ENCODE measurements at regions not wholly inside any gene's neighbourhood (a gene's known extent, or its start where the extent isn't known, plus 50 kb on each side); places are given as distances from the start of the nearest gene placed in this dataset.

DNA sequence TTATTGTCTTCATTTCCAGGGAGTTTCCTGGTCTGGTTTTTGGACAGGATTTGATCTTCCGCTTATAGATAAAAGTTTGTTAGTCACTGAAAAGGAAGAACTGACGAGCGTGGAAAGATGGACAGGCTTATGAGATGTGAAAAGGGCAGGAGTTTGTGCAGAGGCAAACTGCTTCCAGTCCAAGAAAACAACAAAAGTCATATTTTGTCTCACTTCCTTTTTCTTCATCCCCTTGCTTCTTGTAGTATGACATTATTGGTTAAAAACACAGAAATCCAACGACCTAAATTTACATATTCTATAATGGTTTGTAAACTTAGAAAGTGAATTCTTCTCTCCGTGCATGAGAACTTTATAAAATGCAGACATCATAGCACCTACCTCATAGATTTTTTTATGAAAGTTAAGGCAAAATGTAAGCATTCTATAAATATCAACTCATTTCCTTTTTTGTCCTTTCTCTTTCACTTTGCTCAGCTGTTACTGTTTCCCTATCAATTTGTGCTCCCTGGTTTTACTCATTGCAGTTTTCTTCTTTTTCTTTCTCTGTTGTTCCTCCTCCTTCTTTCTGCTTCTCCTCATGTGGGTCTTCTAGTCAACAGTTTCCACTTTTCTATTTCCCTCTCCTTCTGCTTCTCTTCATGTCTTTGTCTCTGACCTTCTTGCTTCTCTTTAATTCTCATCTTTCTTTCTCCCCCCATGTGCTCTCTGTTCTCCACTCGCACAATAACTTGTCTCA, 370.2 kb downstream of the ARL4A start:
- SMC1A ChIA-PET (ENCODE audit: uncharacterized antibody, unreplicated experiment): no interaction called here
- CTCF ChIA-PET: no interaction called here
- RAD21 ChIA-PET (ENCODE audit: unreplicated experiment): no interaction called here
- BruUV-seq (replicated peaks): no TSS peak
- Histone ChIP-seq H3K4me2 (ENCODE audit: control insufficient read depth, insufficient read depth) (peak overlapping the region; percentile 71), H3K27ac (ENCODE audit: control insufficient read depth, insufficient read depth) (no peak overlapping the region), H3K27me3 (replicated peaks in 1 of 2; ENCODE audit: control insufficient read depth in 2 of 2, insufficient read depth in 2 of 2, low read length in 1 of 2) (no peaks in the 10 kb centered on the region), H3K9ac (ENCODE audit: control insufficient read depth, insufficient read depth, low read length) (no peak overlapping the region), H3K36me3 (ENCODE audit: control insufficient read depth in 2 of 2, insufficient read depth in 2 of 2, low read length in 1 of 2) (no peaks in the 10 kb centered on the region), H3K9me3 (replicated peaks; ENCODE audit: control insufficient read depth, insufficient read depth, low read length) (no peaks in the 10 kb centered on the region), H4K20me1 (ENCODE audit: control insufficient read depth, insufficient read depth) (no peaks in the 10 kb centered on the region), H3K4me3 (0 out of 2 replicates have a peak overlapping the region, but pooled peaks have one; percentile 42), H2AFZ (ENCODE audit: control insufficient read depth, low read depth, low read length) (peak overlapping the region; percentile 76), H3K79me2 (ENCODE audit: control insufficient read depth, insufficient read depth, low read length) (no peaks in the 10 kb centered on the region), H3K4me1 (ENCODE audit: control insufficient read depth, insufficient read depth, low read length) (peaks cover 4% of the 10 kb centered on the region; the same call in 1 of the 2 replicates)
- POLR2A ChIA-PET: no interaction called here
- in situ Hi-C loops (cut with MboI): no loop called here
- DNase-seq (ENCODE audit: low read depth, low spot score): peak; percentile 13
- ATAC-seq: peak; percentile 93
- FAIRE-seq: peak; percentile 93
- 22% methylated on average over 6 of the region's 6 CpGs for WGBS (ENCODE audit: insufficient coverage, insufficient replicate concordance, low lambda C conversion rate, missing lambda C conversion rate)
- intact Hi-C loops (cut with micrococcal nuclease; ENCODE audit: unreplicated experiment): no loop called here
- TF ChIP-seq PAX5 (IDR thresholded peaks at IDR 0.05; ENCODE audit: borderline replicate concordance, low read depth, low read length) (no peak), MEF2A (IDR thresholded peaks at IDR 0.05; ENCODE audit: insufficient read depth, low read depth, low read length) (0 out of 2 replicates have a peak, but pooled peaks have one; percentile 64), GATAD2B (conservative IDR thresholded peaks at IDR 0.05; ENCODE audit: low read depth) (no peak), NFYB (IDR thresholded peaks at IDR 0.05; ENCODE audit: insufficient read depth, low read depth, low read length) (no peak), ATF7 (IDR thresholded peaks at IDR 0.05; ENCODE audit: low read depth) (peak; percentile 48; the same call in 1 of the 2 replicates), STAT1 (conservative IDR thresholded peaks at IDR 0.05) (no peak), HDGF (IDR thresholded peaks at IDR 0.05) (no peak), EZH2 (IDR thresholded peaks at IDR 0.05; ENCODE audit: borderline replicate concordance, control insufficient read depth, low read depth, low read length) (no peak), MEF2B (IDR thresholded peaks at IDR 0.05; ENCODE audit: partially characterized antibody, poor library complexity, severe bottlenecking) (peak; percentile 55), ZNF207 (IDR thresholded peaks at IDR 0.05; ENCODE audit: borderline replicate concordance) (no peak), ZSCAN29 (IDR thresholded peaks at IDR 0.05) (no peak), ESRRA (IDR thresholded peaks at IDR 0.05; ENCODE audit: low read length) (no peak), JUND (IDR thresholded peaks at IDR 0.05; ENCODE audit: low read depth, low read length) (no peak), NFIC (IDR thresholded peaks at IDR 0.05; ENCODE audit: low read depth, low read length) (peak; percentile 35; the same call in 1 of the 2 replicates), SPI1 (IDR thresholded peaks at IDR 0.05; ENCODE audit: borderline replicate concordance, insufficient read depth, low read depth, low read length) (peak; percentile 91)
- TF ChIP-seq, protein P1, sequence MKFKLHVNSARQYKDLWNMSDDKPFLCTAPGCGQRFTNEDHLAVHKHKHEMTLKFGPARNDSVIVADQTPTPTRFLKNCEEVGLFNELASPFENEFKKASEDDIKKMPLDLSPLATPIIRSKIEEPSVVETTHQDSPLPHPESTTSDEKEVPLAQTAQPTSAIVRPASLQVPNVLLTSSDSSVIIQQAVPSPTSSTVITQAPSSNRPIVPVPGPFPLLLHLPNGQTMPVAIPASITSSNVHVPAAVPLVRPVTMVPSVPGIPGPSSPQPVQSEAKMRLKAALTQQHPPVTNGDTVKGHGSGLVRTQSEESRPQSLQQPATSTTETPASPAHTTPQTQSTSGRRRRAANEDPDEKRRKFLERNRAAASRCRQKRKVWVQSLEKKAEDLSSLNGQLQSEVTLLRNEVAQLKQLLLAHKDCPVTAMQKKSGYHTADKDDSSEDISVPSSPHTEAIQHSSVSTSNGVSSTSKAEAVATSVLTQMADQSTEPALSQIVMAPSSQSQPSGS (IDR thresholded peaks at IDR 0.05; ENCODE audit: low read length): 0 out of 2 replicates have a peak, but pooled peaks have one; percentile 17
- TF ChIP-seq, protein P2, sequence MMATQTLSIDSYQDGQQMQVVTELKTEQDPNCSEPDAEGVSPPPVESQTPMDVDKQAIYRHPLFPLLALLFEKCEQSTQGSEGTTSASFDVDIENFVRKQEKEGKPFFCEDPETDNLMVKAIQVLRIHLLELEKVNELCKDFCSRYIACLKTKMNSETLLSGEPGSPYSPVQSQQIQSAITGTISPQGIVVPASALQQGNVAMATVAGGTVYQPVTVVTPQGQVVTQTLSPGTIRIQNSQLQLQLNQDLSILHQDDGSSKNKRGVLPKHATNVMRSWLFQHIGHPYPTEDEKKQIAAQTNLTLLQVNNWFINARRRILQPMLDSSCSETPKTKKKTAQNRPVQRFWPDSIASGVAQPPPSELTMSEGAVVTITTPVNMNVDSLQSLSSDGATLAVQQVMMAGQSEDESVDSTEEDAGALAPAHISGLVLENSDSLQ (IDR thresholded peaks at IDR 0.05): peak; percentile 44; the same call in 1 of the 2 replicates
- TF ChIP-seq, protein P3, sequence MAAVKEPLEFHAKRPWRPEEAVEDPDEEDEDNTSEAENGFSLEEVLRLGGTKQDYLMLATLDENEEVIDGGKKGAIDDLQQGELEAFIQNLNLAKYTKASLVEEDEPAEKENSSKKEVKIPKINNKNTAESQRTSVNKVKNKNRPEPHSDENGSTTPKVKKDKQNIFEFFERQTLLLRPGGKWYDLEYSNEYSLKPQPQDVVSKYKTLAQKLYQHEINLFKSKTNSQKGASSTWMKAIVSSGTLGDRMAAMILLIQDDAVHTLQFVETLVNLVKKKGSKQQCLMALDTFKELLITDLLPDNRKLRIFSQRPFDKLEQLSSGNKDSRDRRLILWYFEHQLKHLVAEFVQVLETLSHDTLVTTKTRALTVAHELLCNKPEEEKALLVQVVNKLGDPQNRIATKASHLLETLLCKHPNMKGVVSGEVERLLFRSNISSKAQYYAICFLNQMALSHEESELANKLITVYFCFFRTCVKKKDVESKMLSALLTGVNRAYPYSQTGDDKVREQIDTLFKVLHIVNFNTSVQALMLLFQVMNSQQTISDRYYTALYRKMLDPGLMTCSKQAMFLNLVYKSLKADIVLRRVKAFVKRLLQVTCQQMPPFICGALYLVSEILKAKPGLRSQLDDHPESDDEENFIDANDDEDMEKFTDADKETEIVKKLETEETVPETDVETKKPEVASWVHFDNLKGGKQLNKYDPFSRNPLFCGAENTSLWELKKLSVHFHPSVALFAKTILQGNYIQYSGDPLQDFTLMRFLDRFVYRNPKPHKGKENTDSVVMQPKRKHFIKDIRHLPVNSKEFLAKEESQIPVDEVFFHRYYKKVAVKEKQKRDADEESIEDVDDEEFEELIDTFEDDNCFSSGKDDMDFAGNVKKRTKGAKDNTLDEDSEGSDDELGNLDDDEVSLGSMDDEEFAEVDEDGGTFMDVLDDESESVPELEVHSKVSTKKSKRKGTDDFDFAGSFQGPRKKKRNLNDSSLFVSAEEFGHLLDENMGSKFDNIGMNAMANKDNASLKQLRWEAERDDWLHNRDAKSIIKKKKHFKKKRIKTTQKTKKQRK (IDR thresholded peaks at IDR 0.05; ENCODE audit: low read depth, low read length): no peak

All from GM12878 (cell line).